NCI-H128 (cell line): ENCODE measurements at regions not wholly inside any gene's neighbourhood (a gene's known extent, or its start where the extent isn't known, plus 50 kb on each side); places are given as distances from the start of the nearest gene placed in this dataset.

Experiments
- DNase-seq: peaks from one replicate; lab custom pipeline; 2025; ENCODE audit not compliant: unreplicated experiment; lab: John Stamatoyannopoulos, UW

DNA sequence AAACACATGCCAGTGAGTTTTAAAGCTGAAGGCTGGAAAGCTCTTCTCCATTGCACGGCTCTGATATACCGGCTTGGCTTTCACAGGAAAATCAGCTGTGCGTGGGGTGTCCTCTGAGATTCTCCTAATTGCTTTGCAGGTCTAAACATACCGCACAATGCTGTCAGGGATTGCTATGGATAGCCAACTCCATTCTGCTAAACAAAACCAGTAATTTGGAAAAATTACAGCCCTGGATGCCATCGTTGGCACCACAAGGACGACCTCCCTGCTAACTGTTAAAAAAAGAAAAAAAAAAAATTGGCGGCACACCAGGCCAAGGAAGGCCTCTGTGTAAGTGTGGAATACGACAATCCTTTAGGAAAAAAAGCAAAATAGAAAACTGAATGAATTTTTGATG is 118.6 kb upstream of the ADARB2 start:
- no peak for DNase-seq

DNA sequence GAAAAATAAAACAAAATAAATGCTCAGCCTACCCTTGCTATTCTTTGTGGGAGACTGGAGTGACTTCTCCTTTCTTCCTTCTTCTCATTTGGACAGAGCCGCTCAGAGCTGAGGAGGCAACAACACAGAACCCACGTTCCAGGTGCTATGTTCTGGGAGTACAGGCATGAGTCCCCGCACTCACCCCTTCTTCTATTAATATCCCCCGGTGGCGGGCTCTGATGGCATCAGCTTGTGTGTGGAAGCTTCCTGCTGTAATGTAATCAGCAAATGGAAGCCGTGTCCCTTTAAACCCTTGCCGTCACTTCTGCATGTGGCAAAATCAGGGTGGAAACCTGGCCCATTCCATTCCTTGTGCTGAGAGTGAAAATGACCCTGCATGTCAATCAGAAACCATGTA is 116.9 kb upstream of the ADARB2 start:
- DNase-seq: no peak

DNA sequence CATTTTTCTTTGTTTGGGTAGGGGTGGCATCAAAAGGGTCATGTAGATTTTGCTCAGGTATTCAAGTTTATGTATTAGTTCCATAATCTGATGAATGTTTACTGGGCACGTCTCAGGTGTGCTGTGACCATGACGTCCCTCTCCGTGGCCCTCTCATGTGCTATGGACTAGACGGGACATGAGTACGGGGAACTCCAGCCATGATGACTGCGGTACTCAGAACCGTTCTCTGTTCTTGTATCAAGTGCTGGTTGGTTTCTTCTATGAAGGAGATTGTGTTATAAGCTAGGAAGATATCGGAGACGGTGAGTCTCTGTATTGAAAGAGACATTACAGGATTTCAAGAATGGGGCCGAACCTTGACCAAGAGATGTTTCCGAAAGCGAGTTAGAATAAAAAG is 116.5 kb upstream of the ADARB2 start:
- DNase-seq: no peak

DNA sequence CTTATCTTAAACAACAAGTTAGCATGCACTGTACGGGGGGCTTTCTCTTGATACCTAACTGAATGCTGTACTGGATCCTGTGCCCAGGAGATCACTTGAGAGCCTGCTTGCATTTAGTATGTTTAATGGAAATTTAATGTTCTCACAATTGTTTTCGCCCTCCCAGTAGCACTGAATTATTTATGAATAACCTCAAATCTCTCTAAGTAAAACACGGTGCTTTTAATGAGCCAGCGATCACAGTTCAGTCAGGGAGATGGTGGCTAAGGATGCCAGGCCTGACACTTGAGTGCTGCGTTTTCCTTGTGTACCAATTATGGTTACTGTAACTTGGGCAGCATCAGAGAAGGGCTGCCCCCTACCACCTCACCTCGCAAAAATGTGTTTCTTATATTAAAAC is 115.5 kb upstream of the ADARB2 start:
- DNase-seq: no peak

DNA sequence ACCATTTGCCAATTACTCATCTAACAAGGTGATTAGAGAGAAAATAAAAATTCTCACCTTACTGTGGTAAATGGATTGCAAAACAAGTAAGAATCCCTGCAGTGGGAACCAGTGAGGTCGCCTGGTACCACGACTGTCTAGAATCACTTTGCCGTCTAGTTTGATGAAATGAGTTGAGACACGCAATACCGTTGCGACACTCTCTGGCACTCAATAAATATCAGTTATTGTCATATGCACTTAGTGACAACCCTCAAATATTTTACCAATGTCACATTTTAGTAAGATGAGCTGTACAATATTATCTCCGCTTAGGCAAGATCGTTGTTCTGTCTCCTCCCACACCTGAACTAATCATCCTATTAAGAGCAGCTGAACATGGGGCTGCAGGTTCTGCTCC is 114.4 kb upstream of the ADARB2 start:
- no peak for DNase-seq

DNA sequence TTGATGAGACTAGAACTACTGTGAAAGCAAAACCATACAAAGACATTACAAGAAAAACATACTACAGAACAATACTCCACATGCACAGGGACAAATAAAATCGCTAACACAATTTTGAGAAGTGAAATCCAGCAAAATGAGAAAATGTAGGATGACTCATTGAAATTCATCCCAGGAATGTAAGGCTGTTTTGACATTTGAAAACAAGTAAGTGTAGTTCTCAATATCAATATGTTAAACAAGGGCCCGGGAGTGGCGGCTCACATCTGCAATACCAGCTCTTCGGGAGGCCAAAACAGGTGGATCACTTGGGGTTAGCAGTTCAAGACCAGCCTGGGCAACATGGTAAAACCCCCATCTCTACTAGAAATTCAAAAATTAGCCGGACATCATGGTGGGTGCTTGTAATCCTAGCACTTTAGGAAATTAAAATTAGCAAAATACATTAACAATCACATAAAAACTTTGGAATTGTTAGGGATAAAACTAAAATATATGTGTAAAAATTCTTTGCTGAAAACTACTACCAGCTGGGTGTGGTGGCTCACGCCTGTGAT is 113.7 kb upstream of the ADARB2 start:
- DNase-seq: no peak

DNA sequence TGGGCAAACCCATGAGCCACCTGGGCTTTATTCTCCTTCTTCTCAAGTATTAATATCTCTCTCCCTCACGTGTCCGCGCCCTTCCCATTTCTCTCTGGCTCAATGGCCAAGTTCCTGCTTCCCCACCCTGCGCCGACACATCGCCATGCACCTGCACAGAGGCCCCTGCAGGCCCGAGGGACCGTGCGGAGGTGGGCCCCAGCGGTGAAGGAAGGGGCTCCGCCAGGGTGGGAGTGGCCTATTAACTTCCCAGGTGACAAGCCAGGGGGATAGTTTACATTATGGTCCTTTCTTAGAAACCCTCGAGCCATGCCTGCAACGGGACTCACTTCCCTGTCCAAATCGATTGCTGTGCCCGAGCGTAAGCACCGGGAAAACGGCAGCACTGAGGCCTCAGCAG is 110.0 kb upstream of the ADARB2 start:
- no peak for DNase-seq

DNA sequence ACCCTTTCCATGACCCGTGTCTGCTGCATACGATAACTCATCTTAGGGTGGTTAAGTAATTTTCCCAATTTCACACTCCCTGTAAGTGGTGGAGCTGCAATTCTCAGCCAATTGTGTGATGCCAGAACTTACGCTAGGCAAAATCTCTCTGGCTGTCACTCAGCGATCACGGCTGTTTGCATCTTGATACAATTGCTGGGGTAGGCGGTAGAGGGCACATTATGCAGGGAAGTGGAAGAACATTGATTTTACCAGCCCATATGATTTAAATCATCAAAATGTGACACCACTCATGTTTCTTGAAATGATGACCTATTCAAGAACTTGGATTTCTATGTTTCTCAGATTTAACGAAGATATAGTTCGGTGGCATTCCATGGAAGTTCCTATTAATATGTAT is 108.7 kb upstream of the ADARB2 start:
- no peak for DNase-seq

DNA sequence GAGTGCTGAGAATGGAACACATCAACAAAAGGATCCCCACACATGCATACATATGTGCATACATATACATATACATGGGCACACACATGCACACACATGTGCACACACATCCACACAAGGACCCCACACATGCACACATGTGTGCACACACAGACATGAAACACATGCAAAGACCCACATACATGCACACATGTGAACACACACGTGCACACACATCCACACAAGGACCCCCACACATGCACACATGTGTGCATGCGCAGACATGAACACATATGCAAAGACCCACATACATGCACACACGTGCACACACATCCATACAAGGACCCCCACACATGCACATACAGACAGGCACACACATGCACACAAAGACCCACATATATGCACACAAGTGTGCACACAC is 104.4 kb upstream of the ADARB2 start:
- DNase-seq: no peak

DNA sequence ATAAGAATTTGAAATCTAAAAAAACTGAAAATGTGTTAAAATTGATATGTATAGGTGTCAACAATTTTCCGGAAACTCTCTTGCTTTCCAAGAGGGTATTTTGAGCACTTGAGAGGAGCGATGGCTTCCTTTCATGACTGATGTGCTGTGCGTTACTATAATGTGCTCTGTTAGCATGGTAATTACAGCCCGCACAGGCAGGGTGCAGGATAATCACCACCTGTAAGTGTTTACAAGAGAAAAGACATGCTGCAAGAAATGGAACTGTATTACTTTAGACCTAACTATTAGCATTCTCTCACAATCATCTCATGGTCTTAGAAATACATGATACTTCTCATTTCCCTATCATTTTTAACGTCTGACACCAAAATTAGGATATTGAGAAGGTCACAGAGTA is 92.4 kb upstream of the ADARB2 start:
- DNase-seq: no peak

DNA sequence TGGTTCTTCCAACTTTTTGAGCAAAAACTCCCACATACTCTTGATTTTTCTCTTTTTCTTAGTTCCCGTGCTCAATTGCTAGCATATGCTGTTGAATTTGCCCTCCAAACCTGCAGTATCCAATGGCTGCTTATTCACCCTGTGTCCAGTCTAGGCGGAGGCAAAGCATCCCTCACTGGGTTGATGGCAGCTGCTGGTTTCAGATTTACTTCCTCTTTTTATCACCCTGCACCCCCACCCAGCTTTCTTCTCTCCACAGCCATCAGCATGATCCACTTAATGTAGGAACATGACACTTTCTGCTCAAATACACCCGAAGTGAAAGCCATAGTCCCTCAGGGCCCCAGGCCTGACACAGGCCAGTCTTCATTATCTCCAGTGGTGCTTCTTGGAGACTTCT is 87.6 kb upstream of the ADARB2 start:
- no peak for DNase-seq

DNA sequence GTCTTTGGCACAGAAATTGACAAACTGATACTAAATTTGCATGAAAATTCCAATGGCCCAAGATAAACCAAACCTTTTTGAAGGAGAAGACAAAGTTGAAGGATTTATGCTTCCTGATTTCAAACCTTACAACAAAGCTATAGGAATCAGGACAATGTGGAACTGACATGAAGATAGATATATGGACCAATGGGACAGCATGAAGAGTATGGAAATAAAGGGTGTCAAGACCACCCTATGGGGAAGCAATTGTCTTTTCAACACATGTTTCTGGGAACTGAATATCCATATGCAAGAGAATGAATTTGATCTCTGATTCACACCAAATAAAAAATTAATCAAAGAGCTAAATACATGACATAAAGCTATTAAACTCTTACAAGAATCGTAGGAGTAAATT is 77.2 kb upstream of the ADARB2 start:
- no peak for DNase-seq

DNA sequence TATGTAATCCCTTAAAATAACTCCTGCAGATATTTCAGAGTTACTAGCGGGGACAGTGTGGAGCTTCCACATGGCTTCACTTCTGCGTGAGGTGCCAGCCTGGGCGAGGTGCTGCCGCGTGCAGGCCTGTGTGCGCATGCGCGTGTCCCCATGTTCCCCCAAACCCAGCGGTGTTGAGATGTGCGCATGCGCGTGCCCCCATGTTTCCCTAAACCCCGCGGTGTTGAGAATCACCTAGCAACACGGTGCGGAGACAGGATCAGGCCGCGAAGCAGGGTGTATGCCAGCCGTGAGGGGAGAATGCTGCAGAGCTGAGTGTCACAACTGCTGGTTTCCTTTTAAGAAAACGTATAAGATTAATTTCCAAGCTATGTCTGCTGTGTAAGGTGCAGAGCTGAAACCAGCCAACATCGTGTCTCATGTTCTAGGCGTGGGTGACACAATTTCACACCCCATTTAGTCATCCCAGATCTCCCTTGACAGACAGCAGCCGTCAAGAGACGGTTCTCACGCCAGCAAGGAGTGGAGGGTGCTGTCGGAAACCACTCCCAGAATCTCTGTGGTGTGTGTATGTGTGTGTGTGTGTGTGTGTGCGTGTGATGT is 71.9 kb upstream of the ADARB2 start:
- no peak for DNase-seq

DNA sequence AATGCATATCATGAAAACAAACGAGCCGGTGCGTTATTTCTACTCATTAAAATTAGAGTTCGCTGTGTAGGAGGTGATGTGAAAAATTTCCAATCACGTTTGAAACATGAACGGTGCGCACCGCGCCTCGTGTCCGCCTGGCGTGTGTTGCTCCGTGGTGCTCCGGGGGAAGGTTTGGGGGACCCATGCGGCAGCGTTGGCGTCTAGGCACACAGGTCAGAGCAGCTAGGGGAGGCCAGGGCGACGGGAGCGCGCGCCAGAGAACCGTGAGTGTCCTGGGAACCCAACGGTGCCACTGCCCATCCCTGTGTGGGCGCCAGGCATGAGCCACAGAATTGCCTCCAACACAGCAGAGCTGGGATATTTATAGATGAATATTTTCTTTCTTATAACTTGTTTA is 70.6 kb upstream of the ADARB2 start:
- DNase-seq: no peak

DNA sequence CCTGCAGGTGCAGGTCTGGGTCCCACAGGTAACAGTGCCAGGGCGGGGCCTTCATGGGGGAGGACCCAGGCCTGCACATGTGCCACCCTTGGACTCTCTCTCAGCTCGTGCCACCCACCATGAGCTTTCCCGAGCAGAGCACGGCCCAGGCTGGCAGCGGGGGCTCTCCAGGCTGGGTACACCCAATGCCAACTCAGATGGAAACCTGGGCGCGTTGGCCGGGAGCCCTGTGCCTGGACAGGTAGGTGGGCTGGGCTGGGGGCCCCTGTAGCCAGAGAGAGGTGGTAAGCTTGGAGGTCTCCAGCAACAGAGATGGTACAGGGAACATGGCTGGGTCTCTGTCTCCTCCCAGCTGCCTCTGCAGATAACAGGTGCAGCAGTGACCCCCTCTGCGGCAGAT is 69.9 kb upstream of the ADARB2 start:
- no peak for DNase-seq

DNA sequence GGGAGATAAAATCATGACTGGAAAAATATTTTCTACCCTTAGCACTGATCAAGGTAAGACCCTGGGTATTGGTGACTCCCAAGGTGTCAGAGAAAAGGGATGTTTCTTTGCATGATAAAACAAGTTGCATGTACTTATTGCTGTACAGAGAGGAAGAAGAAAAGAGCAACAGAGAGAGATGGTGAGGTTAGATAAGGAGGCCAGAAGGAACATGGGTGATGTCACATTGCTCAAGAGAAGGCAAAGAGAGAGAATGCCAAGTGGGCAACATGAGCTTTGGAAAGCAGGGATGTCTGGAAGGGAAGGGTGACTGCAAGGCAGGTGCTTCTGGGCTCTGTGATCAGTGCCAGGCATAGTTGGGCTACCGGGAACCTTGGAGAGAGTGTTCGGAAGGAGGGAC is 65.1 kb upstream of the ADARB2 start:
- DNase-seq: no peak

DNA sequence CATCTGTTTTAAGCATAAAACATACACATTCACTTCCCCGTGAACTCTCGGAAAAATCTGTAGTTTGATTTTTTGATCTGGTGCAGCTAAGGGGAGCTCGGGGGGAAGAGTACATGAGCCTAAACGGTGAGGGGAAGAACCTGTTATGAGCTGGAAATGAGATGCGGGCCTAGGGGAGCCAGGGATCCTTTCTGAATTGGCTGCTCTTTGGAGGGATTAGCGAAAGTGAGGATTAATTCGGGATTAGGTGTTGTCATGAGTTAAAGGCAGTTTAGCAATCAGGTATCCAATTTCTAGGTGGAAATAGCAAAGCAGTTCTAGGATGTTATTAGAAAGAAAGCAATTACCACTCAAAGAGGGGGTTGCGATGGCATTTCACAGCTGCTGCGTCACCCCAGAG is 51.1 kb upstream of the ADARB2 start:
- DNase-seq: no peak
